CD4-positive, alpha-beta T cell (primary cell): ENCODE measurements at regions not wholly inside any gene's neighbourhood (a gene's known extent, or its start where the extent isn't known, plus 50 kb on each side); places are given as distances from the start of the nearest gene placed in this dataset.

Experiments used
- ATAC-seq: fragments of 200-7000 bp; cut with Tn5 transposase; one replicate; pipeline ENCODE4 v1.10.0; 2022; ENCODE audit warnings: mild to moderate bottlenecking; ENCODE audit not compliant: poor library complexity
- CTCF ChIA-PET: fragments of 350-600 bp; sonication (Branson Sonifier 250); formaldehyde crosslinking; loops from one replicate; lab custom pipeline; 2021; ENCODE audit warnings: antibody characterized with exemption, inconsistent platforms; lab: Charles Lee
- POLR2A ChIA-PET: fragments of 350-600 bp; sonication (Branson Sonifier 250); formaldehyde crosslinking; loops from one replicate; lab custom pipeline; 2021; ENCODE audit warnings: antibody characterized with exemption, inconsistent platforms; lab: Charles Lee
- DNase-seq, 14 experiments: peaks; one replicate each; pipeline ENCODE4 v3.0.0-alpha.2; 2013 to 2020; ENCODE audit warnings: mixed read lengths in 2 of 14
- H3K27ac ChIP-seq, 2 donors: one replicate each; pipeline versions ENCODE4 v1.5.1 to v1.7.0; 2013; ENCODE audit warnings: low read length in 2 of 2, low read depth in 1 of 2, mild to moderate bottlenecking in 1 of 2
- H3K27me3 ChIP-seq, 2 experiments: 1 replicate in 1 of 2; 2 replicates in 1 of 2; pipeline versions ENCODE4 v1.6.1 to v1.7.0; 2013; ENCODE audit warnings: low read length in 2 of 2, control low read depth in 1 of 2, mild to moderate bottlenecking in 1 of 2, moderate library complexity in 1 of 2; ENCODE audit not compliant: insufficient read depth in 2 of 2, control insufficient read depth in 1 of 2
- H3K36me3 ChIP-seq: one replicate; pipeline ENCODE4 v1.6.1; 2013; ENCODE audit warnings: low read length, control low read depth; ENCODE audit not compliant: insufficient read depth
- H3K4me1 ChIP-seq: one replicate; pipeline ENCODE4 v1.6.1; 2013; ENCODE audit warnings: low read length, control low read depth; ENCODE audit not compliant: insufficient read depth
- H3K4me3 ChIP-seq: one replicate; pipeline ENCODE4 v1.5.1; 2013; ENCODE audit warnings: mild to moderate bottlenecking, low read length, moderate library complexity
- H3K9me3 ChIP-seq, 2 experiments: 1 replicate in 1 of 2; 2 replicates in 1 of 2; pipeline versions ENCODE4 v1.6.1 to v1.7.0; 2013; ENCODE audit warnings: low read length in 2 of 2, mild to moderate bottlenecking in 2 of 2, control low read depth in 1 of 2, moderate library complexity in 1 of 2; ENCODE audit not compliant: control insufficient read depth in 1 of 2, insufficient read depth in 1 of 2
- H3K27ac Mint-ChIP-seq: one replicate; pipeline ENCODE4 v1.8.0; 2020; ENCODE audit warnings: mixed read lengths
- H3K27me3 Mint-ChIP-seq: one replicate; pipeline ENCODE4 v1.8.0; 2021; ENCODE audit warnings: mixed read lengths
- H3K36me3 Mint-ChIP-seq: one replicate; pipeline ENCODE4 v1.8.0; 2021; ENCODE audit warnings: low read depth, mixed read lengths
- H3K4me1 Mint-ChIP-seq: one replicate; pipeline ENCODE4 v1.8.0; 2021; ENCODE audit warnings: low read depth, mixed read lengths
- H3K4me3 Mint-ChIP-seq: one replicate; pipeline ENCODE4 v1.8.0; 2020; ENCODE audit warnings: mild to moderate bottlenecking, mixed read lengths
- H3K9me3 Mint-ChIP-seq: one replicate; pipeline ENCODE4 v1.8.0; 2020; ENCODE audit warnings: mixed read lengths
- intact Hi-C, 2 experiments: fragments of 100-400 bp; cut with DNase I in 1 of 2; cut with micrococcal nuclease in 1 of 2; formaldehyde crosslinking; loops; one replicate each; pipeline versions ENCODE4 v1.15.1 to v1.9.0; 2023 to 2025; cut with DNase I, micrococcal nuclease
- TF ChIP-seq, protein P1 (sequence below): fragments of 200-600 bp; IDR thresholded peaks from one replicate; pipeline ENCODE4 v1.8.0; 2022; ENCODE audit warnings: antibody characterized with exemption, mild to moderate bottlenecking

DNA sequence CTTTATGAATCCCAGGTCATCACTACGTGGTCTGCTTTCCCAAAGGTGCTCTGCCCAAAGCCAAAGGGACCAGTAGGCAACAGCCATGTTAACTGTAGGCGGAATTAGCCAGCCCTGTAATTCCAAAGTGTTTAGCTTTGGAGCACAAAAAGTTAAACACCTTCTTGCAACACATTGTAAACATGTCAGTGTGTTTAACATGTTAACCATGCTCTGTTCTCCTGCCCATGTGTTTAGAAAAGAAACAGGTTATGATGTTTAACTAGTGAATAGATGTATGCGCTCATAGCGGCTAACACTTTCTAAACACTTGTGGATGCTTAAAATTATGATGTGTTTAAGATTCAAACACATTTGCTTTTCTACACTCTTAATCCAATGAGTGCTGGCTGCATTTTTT is 292.4 kb downstream of the SRBD1 start:
- no peak for ATAC-seq
- ChIA-PET CTCF (no interaction called here), POLR2A (no interaction called here)
- Mint-ChIP-seq H3K4me3 (no peak overlapping the region), H3K27me3 (peaks cover 6% of the 10 kb centered on the region), H3K27ac (no peak overlapping the region), H3K36me3 (no peaks in the 10 kb centered on the region), H3K4me1 (no peaks in the 10 kb centered on the region), H3K9me3 (no peaks in the 10 kb centered on the region)
- no peaks in the 10 kb centered on the region for H3K9me3 ChIP-seq
- TF ChIP-seq, protein P1, sequence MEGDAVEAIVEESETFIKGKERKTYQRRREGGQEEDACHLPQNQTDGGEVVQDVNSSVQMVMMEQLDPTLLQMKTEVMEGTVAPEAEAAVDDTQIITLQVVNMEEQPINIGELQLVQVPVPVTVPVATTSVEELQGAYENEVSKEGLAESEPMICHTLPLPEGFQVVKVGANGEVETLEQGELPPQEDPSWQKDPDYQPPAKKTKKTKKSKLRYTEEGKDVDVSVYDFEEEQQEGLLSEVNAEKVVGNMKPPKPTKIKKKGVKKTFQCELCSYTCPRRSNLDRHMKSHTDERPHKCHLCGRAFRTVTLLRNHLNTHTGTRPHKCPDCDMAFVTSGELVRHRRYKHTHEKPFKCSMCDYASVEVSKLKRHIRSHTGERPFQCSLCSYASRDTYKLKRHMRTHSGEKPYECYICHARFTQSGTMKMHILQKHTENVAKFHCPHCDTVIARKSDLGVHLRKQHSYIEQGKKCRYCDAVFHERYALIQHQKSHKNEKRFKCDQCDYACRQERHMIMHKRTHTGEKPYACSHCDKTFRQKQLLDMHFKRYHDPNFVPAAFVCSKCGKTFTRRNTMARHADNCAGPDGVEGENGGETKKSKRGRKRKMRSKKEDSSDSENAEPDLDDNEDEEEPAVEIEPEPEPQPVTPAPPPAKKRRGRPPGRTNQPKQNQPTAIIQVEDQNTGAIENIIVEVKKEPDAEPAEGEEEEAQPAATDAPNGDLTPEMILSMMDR = no peak
- intact Hi-C loops = no loop called here
- H3K27me3 ChIP-seq = no peaks in the 10 kb centered on the region
- no peaks in the 10 kb centered on the region for H3K4me1 ChIP-seq
- no peaks in the 10 kb centered on the region for H3K36me3 ChIP-seq
- no peak overlapping the region for H3K27ac ChIP-seq
- H3K4me3 ChIP-seq = no peak overlapping the region
- no peak for DNase-seq

DNA sequence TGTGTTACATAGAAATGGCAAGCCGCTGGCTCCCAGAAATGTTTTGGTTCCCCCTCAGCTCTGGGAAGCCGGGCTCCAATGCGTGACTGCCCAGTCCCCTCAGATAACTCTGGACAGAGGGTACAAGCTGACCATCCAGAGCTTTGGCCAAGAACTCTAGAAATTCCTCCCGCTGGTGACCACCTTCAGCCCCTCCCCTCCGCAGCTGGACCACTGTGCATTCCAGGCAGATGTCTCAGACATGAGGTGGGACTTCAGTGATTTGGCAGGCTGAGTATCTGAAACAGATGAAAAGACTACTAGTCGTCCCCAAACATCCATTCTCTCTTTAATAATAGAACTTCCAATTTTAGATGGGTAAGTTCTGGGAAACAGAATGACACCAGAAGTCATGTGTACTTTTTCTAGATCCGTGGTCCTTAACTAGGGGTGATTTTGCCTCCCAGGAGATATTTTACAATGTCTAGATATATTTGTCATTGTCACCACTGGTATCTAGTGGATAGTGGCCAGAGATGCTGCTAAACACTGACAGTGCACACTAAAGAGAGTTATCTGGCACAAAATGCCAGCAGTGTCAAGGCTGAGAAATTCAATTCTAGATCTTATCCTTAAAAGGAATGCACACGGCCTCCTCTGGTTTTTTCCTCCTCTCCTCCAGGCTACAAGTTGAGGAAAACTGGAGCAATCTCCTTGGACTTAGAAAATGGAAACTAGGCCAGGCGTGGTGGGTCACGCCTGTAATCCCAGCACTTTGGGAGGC is 294.3 kb downstream of the SRBD1 start:
- CTCF ChIA-PET = no interaction called here
- ATAC-seq = no peak
- no peak overlapping the region for H3K4me3 Mint-ChIP-seq

DNA sequence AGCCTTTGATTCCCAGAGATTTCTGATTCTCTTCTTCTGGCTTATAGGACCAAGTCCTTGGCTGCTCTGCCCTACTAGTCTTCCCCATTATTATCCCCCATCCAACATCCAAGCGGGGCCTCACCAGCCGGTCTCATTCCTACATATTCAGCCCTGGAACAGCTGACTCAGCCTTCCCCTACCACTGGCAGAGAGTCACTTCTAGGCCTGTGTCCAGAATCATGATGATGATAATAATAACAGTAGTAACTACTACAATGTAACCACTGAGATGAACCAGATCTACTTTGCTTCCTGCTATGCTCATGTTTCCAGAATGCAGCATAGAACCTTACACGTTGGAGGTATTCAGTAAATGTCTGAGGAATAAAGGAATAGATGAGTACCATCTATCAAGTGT is 295.2 kb downstream of the SRBD1 start:
- H3K36me3 Mint-ChIP-seq = no peaks in the 10 kb centered on the region
- Histone ChIP-seq H3K27ac (no peak overlapping the region), H3K4me3 (no peak overlapping the region), H3K36me3 (no peaks in the 10 kb centered on the region), H3K9me3 (no peaks in the 10 kb centered on the region), H3K4me1 (no peaks in the 10 kb centered on the region), H3K27me3 (no peaks in the 10 kb centered on the region)
- TF ChIP-seq, protein P1 = no peak
- H3K27me3 Mint-ChIP-seq = peaks cover 10% of the 10 kb centered on the region
- no peaks in the 10 kb centered on the region for H3K9me3 Mint-ChIP-seq
- H3K4me1 Mint-ChIP-seq = no peaks in the 10 kb centered on the region
- POLR2A ChIA-PET = no interaction called here
- no peak overlapping the region for H3K4me3 Mint-ChIP-seq
- CTCF ChIA-PET = no interaction called here
- H3K27ac Mint-ChIP-seq = no peak overlapping the region
- ATAC-seq (no peak), DNase-seq (no peak)
- intact Hi-C loops = no loop called here

More for the DNA sequence above, 294.3 kb downstream of the SRBD1 start:
- H3K27ac Mint-ChIP-seq = no peak overlapping the region
- Histone ChIP-seq H3K27me3 (no peaks in the 10 kb centered on the region), H3K27ac (no peak overlapping the region), H3K9me3 (no peaks in the 10 kb centered on the region), H3K36me3 (no peaks in the 10 kb centered on the region), H3K4me1 (no peaks in the 10 kb centered on the region), H3K4me3 (no peak overlapping the region)
- no peaks in the 10 kb centered on the region for H3K4me1 Mint-ChIP-seq
- H3K27me3 Mint-ChIP-seq = peaks cover 6% of the 10 kb centered on the region
- POLR2A ChIA-PET = no interaction called here
- TF ChIP-seq, protein P1 = no peak
- H3K9me3 Mint-ChIP-seq = no peaks in the 10 kb centered on the region
- DNase-seq = no peak
- H3K36me3 Mint-ChIP-seq = no peaks in the 10 kb centered on the region
- intact Hi-C loops = no loop called here
